ENCODE measurements at regions not wholly inside any gene's neighbourhood (a gene's known extent, or its start where the extent isn't known, plus 50 kb on each side); places are given as distances from the start of the nearest gene placed in this dataset.

GRCh38 chr2:59737299-59737698 lies 816.2 kb downstream of the BCL11A start:
- no peaks in the 10 kb centered on the region for H3K4me1 ChIP-seq (ENCODE audit: control insufficient read depth in 2 of 2, insufficient read depth in 2 of 2, low read length in 2 of 2)

GRCh38 chr2:59734743-59735142 lies 818.7 kb downstream of the BCL11A start:
- H3K4me1 ChIP-seq (ENCODE audit: control insufficient read depth in 2 of 2, insufficient read depth in 2 of 2, low read length in 2 of 2): no peaks in the 10 kb centered on the region
- DNase-seq (no peak), ATAC-seq (no peak)
- H3K27ac ChIP-seq (ENCODE audit: low read depth, low read length): no peak overlapping the region
- POLR2A ChIA-PET: no interaction called here
- H3K4me3 Mint-ChIP-seq: no peak overlapping the region
- CTCF ChIA-PET: no interaction called here
- no peaks in the 10 kb centered on the region for H3K36me3 ChIP-seq (ENCODE audit: control insufficient read depth in 2 of 3, insufficient read depth in 3 of 3, low read length in 3 of 3)
- no peak overlapping the region for H3K27ac Mint-ChIP-seq
- H3K9me3 Mint-ChIP-seq: no peaks in the 10 kb centered on the region
- H3K4me1 Mint-ChIP-seq: no peaks in the 10 kb centered on the region
- no peaks in the 10 kb centered on the region for H3K36me3 Mint-ChIP-seq
- no peak overlapping the region for H3K4me3 ChIP-seq (ENCODE audit: low read length)
- H3K9me3 ChIP-seq (ENCODE audit: control insufficient read depth in 2 of 3, low read length in 3 of 3): no peaks in the 10 kb centered on the region
- intact Hi-C loops (cut with micrococcal nuclease): no loop called here
- no peaks in the 10 kb centered on the region for H3K27me3 ChIP-seq (ENCODE audit: control insufficient read depth in 2 of 2, insufficient read depth in 2 of 2, low read length in 2 of 2)
- H3K27me3 Mint-ChIP-seq: no peaks in the 10 kb centered on the region

More at GRCh38 chr2:59737299-59737698, 816.2 kb downstream of the BCL11A start:
- no peak for DNase-seq
- POLR2A ChIA-PET: no interaction called here
- no peak overlapping the region for H3K27ac Mint-ChIP-seq
- H3K27me3 Mint-ChIP-seq: peaks cover 0 to 10% (median 0%) of the 10 kb centered on the region in 5 donors
- Histone ChIP-seq H3K27me3 (ENCODE audit: control insufficient read depth in 2 of 2, insufficient read depth in 2 of 2, low read length in 2 of 2) (no peaks in the 10 kb centered on the region), H3K9me3 (ENCODE audit: control insufficient read depth in 2 of 3, low read length in 3 of 3) (no peaks in the 10 kb centered on the region), H3K36me3 (ENCODE audit: control insufficient read depth in 2 of 3, insufficient read depth in 3 of 3, low read length in 3 of 3) (no peaks in the 10 kb centered on the region), H3K27ac (ENCODE audit: low read depth, low read length) (no peak overlapping the region), H3K4me3 (ENCODE audit: low read length) (no peak overlapping the region)
- no peaks in the 10 kb centered on the region for H3K36me3 Mint-ChIP-seq
- H3K4me1 Mint-ChIP-seq: no peaks in the 10 kb centered on the region
- CTCF ChIA-PET: no interaction called here
- no peak overlapping the region for H3K4me3 Mint-ChIP-seq
- ATAC-seq: no peak
- intact Hi-C loops (cut with micrococcal nuclease): no loop called here
- no peaks in the 10 kb centered on the region for H3K9me3 Mint-ChIP-seq

- DNase-seq: no peak
- Mint-ChIP-seq H3K27ac (no peak overlapping the region), H3K4me3 (no peak overlapping the region), H3K9me3 (no peaks in the 10 kb centered on the region), H3K36me3 (no peaks in the 10 kb centered on the region), H3K4me1 (no peaks in the 10 kb centered on the region), H3K27me3 (no peaks in the 10 kb centered on the region)
- H3K4me3 ChIP-seq (ENCODE audit: low read length): no peak overlapping the region
- intact Hi-C loops (cut with micrococcal nuclease): no loop called here
- H3K4me1 ChIP-seq (ENCODE audit: control insufficient read depth in 2 of 2, insufficient read depth in 2 of 2, low read length in 2 of 2): no peaks in the 10 kb centered on the region
- ChIA-PET POLR2A (no interaction called here), CTCF (no interaction called here)
- H3K9me3 ChIP-seq (ENCODE audit: control insufficient read depth in 2 of 3, low read length in 3 of 3): no peaks in the 10 kb centered on the region
- no peak for ATAC-seq
- H3K27me3 ChIP-seq (ENCODE audit: control insufficient read depth in 2 of 2, insufficient read depth in 2 of 2, low read length in 2 of 2): no peaks in the 10 kb centered on the region
- no peaks in the 10 kb centered on the region for H3K36me3 ChIP-seq (ENCODE audit: control insufficient read depth in 2 of 3, insufficient read depth in 3 of 3, low read length in 3 of 3)
- H3K27ac ChIP-seq (ENCODE audit: low read depth, low read length): no peak overlapping the region
These were observed 819.5 kb downstream of the BCL11A start for GRCh38 chr2:59733970-59734369.

GRCh38 chr2:59733567-59733930 lies 819.9 kb downstream of the BCL11A start:
- H3K36me3 Mint-ChIP-seq: no peaks in the 10 kb centered on the region
- H3K4me3 Mint-ChIP-seq: no peak overlapping the region
- POLR2A ChIA-PET: no interaction called here
- Histone ChIP-seq H3K9me3 (ENCODE audit: control insufficient read depth in 2 of 3, low read length in 3 of 3) (no peaks in the 10 kb centered on the region), H3K4me1 (ENCODE audit: control insufficient read depth in 2 of 2, insufficient read depth in 2 of 2, low read length in 2 of 2) (no peaks in the 10 kb centered on the region), H3K27me3 (ENCODE audit: control insufficient read depth in 2 of 2, insufficient read depth in 2 of 2, low read length in 2 of 2) (no peaks in the 10 kb centered on the region), H3K27ac (ENCODE audit: low read depth, low read length) (no peak overlapping the region), H3K4me3 (ENCODE audit: low read length) (no peak overlapping the region), H3K36me3 (ENCODE audit: control insufficient read depth in 2 of 3, insufficient read depth in 3 of 3, low read length in 3 of 3) (no peaks in the 10 kb centered on the region)
- DNase-seq (no peak), ATAC-seq (no peak)
- H3K4me1 Mint-ChIP-seq: no peaks in the 10 kb centered on the region
- intact Hi-C loops (cut with micrococcal nuclease): no loop called here
- H3K27ac Mint-ChIP-seq: no peak overlapping the region
- CTCF ChIA-PET: no interaction called here
- H3K9me3 Mint-ChIP-seq: no peaks in the 10 kb centered on the region
- H3K27me3 Mint-ChIP-seq: no peaks in the 10 kb centered on the region

- intact Hi-C loops (cut with micrococcal nuclease): no loop called here
- Mint-ChIP-seq H3K9me3 (no peaks in the 10 kb centered on the region), H3K4me1 (no peaks in the 10 kb centered on the region), H3K4me3 (no peak overlapping the region), H3K36me3 (no peaks in the 10 kb centered on the region), H3K27ac (no peak overlapping the region), H3K27me3 (no peaks in the 10 kb centered on the region)
- ATAC-seq: no peak
- Histone ChIP-seq H3K36me3 (ENCODE audit: control insufficient read depth in 2 of 3, insufficient read depth in 3 of 3, low read length in 3 of 3) (no peaks in the 10 kb centered on the region), H3K27me3 (ENCODE audit: control insufficient read depth in 2 of 2, insufficient read depth in 2 of 2, low read length in 2 of 2) (no peaks in the 10 kb centered on the region), H3K9me3 (ENCODE audit: control insufficient read depth in 2 of 3, low read length in 3 of 3) (no peaks in the 10 kb centered on the region), H3K4me3 (ENCODE audit: low read length) (no peak overlapping the region), H3K27ac (ENCODE audit: low read depth, low read length) (no peak overlapping the region), H3K4me1 (ENCODE audit: control insufficient read depth in 2 of 2, insufficient read depth in 2 of 2, low read length in 2 of 2) (no peaks in the 10 kb centered on the region)
- ChIA-PET POLR2A (no interaction called here), CTCF (no interaction called here)
- DNase-seq: no peak
These were observed 820.4 kb downstream of the BCL11A start for GRCh38 chr2:59732871-59733566.

GRCh38 chr2:59727121-59727590 lies 826.3 kb downstream of the BCL11A start:
- H3K27ac ChIP-seq (ENCODE audit: low read depth, low read length): no peak overlapping the region
- CTCF ChIA-PET: interaction anchor here (0.7 kb wide), 1 partner anchor 27 kb away, joined by 3 read pairs; no protein-coding TSS in a partner anchor
- POLR2A ChIA-PET: no interaction called here

More at GRCh38 chr2:59727121-59727590, 826.3 kb downstream of the BCL11A start:
- Mint-ChIP-seq H3K36me3 (no peaks in the 10 kb centered on the region), H3K4me1 (peaks cover 0 to 2% (median 0%) of the 10 kb centered on the region in 7 donors), H3K27ac (no peak overlapping the region), H3K9me3 (no peaks in the 10 kb centered on the region), H3K4me3 (no peak overlapping the region), H3K27me3 (no peaks in the 10 kb centered on the region)
- no peaks in the 10 kb centered on the region for H3K9me3 ChIP-seq (ENCODE audit: control insufficient read depth in 2 of 3, low read length in 3 of 3)
- no peak for ATAC-seq
- DNase-seq: no peak
- no peaks in the 10 kb centered on the region for H3K4me1 ChIP-seq (ENCODE audit: control insufficient read depth in 2 of 2, insufficient read depth in 2 of 2, low read length in 2 of 2)
- intact Hi-C loops (cut with micrococcal nuclease): no loop called here
- no peak overlapping the region for H3K4me3 ChIP-seq (ENCODE audit: low read length)
- H3K36me3 ChIP-seq (ENCODE audit: control insufficient read depth in 2 of 3, insufficient read depth in 3 of 3, low read length in 3 of 3): no peaks in the 10 kb centered on the region
- H3K27me3 ChIP-seq (ENCODE audit: control insufficient read depth in 2 of 2, insufficient read depth in 2 of 2, low read length in 2 of 2): no peaks in the 10 kb centered on the region

All from naive thymus-derived CD4-positive, alpha-beta T cell (primary cell).